OCI-M1 (cell line): ENCODE measurements at regions not wholly inside any gene's neighbourhood (a gene's known extent, or its start where the extent isn't known, plus 50 kb on each side); places are given as distances from the start of the nearest gene placed in this dataset.
"Not testable (repeated sequence)": the region's sequence is repeated elsewhere in the genome, so short reads cannot be mapped to it uniquely, and the experiment has no call there.

ENCODE experiments used
- DNase-seq: peaks from one replicate; lab custom pipeline; 2025; lab: John Stamatoyannopoulos, UW

- DNase-seq, result no peak
Observed at GRCh38 chr18:77373730-77374445, 124.2 kb downstream of the GALR1 start.

- DNase-seq, result no peak
Observed at GRCh38 chr18:77374446-77374805, 124.8 kb downstream of the GALR1 start.

- no peak for DNase-seq
Observed at GRCh38 chr18:77376043-77376732, 126.5 kb downstream of the GALR1 start.

GRCh38 chr18:77376733-77377094 is 127.1 kb downstream of the GALR1 start:
- no peak for DNase-seq

GRCh38 chr18:77377813-77378212 is 128.2 kb downstream of the GALR1 start:
- no peak for DNase-seq

- no peak for DNase-seq
Observed at GRCh38 chr18:77379976-77380509, 130.4 kb downstream of the GALR1 start.

- DNase-seq, result no peak
Observed at GRCh38 chr18:77380695-77381094, 131.0 kb downstream of the GALR1 start.

GRCh38 chr18:77392321-77392720 is 142.7 kb downstream of the GALR1 start:
- DNase-seq, result no peak

GRCh38 chr18:77393519-77393918 is 143.9 kb downstream of the GALR1 start:
- no peak for DNase-seq

GRCh38 chr18:77395953-77396352 is 146.3 kb downstream of the GALR1 start:
- DNase-seq, result no peak

GRCh38 chr18:77397056-77397455 is 147.4 kb downstream of the GALR1 start:
- no peak for DNase-seq

- no peak for DNase-seq
Observed at GRCh38 chr18:77397617-77398016, 148.0 kb downstream of the GALR1 start.

- DNase-seq, result no peak
Observed at GRCh38 chr18:77400561-77400960, 150.9 kb downstream of the GALR1 start.

- no peak for DNase-seq
Observed at GRCh38 chr18:77401173-77401572, 151.5 kb downstream of the GALR1 start.

GRCh38 chr18:77403969-77404535 is 154.4 kb downstream of the GALR1 start:
- no peak for DNase-seq

- no peak for DNase-seq
Observed at GRCh38 chr18:77405096-77405495, 155.4 kb downstream of the GALR1 start.

GRCh38 chr18:77407733-77408132 is 158.1 kb downstream of the GALR1 start:
- DNase-seq, result no peak

GRCh38 chr18:77421546-77421945 is 171.9 kb downstream of the GALR1 start:
- not testable (repeated sequence) for DNase-seq

- no peak for DNase-seq
Observed at GRCh38 chr18:77422974-77423867, 173.6 kb downstream of the GALR1 start.

GRCh38 chr18:77433076-77433475 is 183.4 kb downstream of the GALR1 start:
- DNase-seq, result no peak

GRCh38 chr18:77439888-77440287 is 190.2 kb downstream of the GALR1 start:
- no peak for DNase-seq

- no peak for DNase-seq
Observed at GRCh38 chr18:77442393-77442792, 192.7 kb downstream of the GALR1 start.
